MCF 10A (cell line): ENCODE measurements at regions not wholly inside any gene's neighbourhood (a gene's known extent, or its start where the extent isn't known, plus 50 kb on each side); places are given as distances from the start of the nearest gene placed in this dataset.

Source experiments
- BruUV-seq: library from RNA; stranded (reverse); fragments of 400-500 nt; replicated peaks from 2 replicates; lab custom pipeline; 2021; lab: Mats Ljungman, UMichigan
- CTCF ChIA-PET: fragments of 300-600 bp; sonication (Branson Sonifier 250); formaldehyde crosslinking; extraction: SDS; loops from one replicate; lab custom pipeline; 2021; ENCODE audit warnings: antibody characterized with exemption, inconsistent platforms; lab: Yijun Ruan, JAX
- POLR2A ChIA-PET: fragments of 300-600, 350-650 bp; sonication (Branson Sonifier 250); formaldehyde crosslinking; extraction: SDS; loops from one replicate; lab custom pipeline; 2020; ENCODE audit warnings: antibody characterized with exemption, inconsistent platforms; lab: Yijun Ruan, JAX
- DNase-seq: peaks from one replicate; pipeline ENCODE4 v3.0.0-alpha.2; 2018; ENCODE audit not compliant: unreplicated experiment
- H3K27ac Mint-ChIP-seq: one replicate; pipeline ENCODE4 v1.8.0; 2022; ENCODE audit warnings: mild to moderate bottlenecking, low read depth, mixed read lengths; ENCODE audit not compliant: unreplicated experiment
- H3K27me3 Mint-ChIP-seq: one replicate; pipeline ENCODE4 v1.8.0; 2022; ENCODE audit warnings: mixed read lengths; ENCODE audit not compliant: insufficient read depth, unreplicated experiment
- H3K36me3 Mint-ChIP-seq: one replicate; pipeline ENCODE4 v1.8.0; 2022; ENCODE audit warnings: mild to moderate bottlenecking, moderate library complexity, mixed read lengths; ENCODE audit not compliant: insufficient read depth, unreplicated experiment
- H3K4me1 Mint-ChIP-seq: one replicate; pipeline ENCODE4 v1.8.0; 2022; ENCODE audit warnings: mixed read lengths; ENCODE audit not compliant: insufficient read depth, unreplicated experiment
- H3K4me3 Mint-ChIP-seq: one replicate; pipeline ENCODE4 v1.8.0; 2022; ENCODE audit warnings: mild to moderate bottlenecking, moderate library complexity, mixed read lengths; ENCODE audit not compliant: unreplicated experiment
- H3K9me3 Mint-ChIP-seq: one replicate; pipeline ENCODE4 v1.8.0; 2022; ENCODE audit warnings: mixed read lengths; ENCODE audit not compliant: unreplicated experiment
- intact Hi-C: fragments of 100-400 bp; cut with micrococcal nuclease; formaldehyde crosslinking; loops from 2 replicates; pipeline ENCODE4 v1.14.1; 2022
- TF ChIP-seq, protein P1 (sequence below): fragments of 200-600 bp; IDR thresholded peaks from one replicate; pipeline ENCODE4 v1.8.0; 2022; ENCODE audit warnings: antibody characterized with exemption, mild to moderate bottlenecking; ENCODE audit not compliant: unreplicated experiment

DNA sequence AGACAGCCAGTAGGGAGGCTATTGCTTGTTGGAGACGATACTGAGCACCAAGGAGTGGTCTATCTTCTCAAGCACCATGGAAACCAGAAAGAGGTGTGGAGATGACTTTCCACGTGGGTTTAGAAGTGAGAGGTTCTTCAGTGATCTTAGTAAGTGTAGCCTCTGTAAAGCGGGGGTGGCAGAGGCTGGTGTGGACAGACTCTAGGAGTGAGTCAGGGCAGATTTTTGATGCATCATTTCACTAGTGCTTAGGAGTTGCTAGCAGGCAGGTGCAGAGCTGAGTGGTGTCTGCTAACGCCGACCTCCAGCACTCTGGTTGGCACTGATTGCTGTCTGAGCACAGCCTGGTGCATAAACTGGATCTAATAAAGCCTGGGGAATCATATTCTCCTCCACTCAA lies 78.4 kb upstream of the ADO start:
- intact Hi-C loops, result no loop called here
- no peak overlapping the region for H3K4me3 Mint-ChIP-seq
- DNase-seq, result no peak
- no peaks in the 10 kb centered on the region for H3K36me3 Mint-ChIP-seq
- CTCF ChIA-PET, result no interaction called here
- H3K27me3 Mint-ChIP-seq, result no peaks in the 10 kb centered on the region
- no peak overlapping the region for H3K27ac Mint-ChIP-seq
- H3K9me3 Mint-ChIP-seq, result no peaks in the 10 kb centered on the region
- no TSS peak for BruUV-seq
- H3K4me1 Mint-ChIP-seq, result no peaks in the 10 kb centered on the region
- TF ChIP-seq, protein P1, sequence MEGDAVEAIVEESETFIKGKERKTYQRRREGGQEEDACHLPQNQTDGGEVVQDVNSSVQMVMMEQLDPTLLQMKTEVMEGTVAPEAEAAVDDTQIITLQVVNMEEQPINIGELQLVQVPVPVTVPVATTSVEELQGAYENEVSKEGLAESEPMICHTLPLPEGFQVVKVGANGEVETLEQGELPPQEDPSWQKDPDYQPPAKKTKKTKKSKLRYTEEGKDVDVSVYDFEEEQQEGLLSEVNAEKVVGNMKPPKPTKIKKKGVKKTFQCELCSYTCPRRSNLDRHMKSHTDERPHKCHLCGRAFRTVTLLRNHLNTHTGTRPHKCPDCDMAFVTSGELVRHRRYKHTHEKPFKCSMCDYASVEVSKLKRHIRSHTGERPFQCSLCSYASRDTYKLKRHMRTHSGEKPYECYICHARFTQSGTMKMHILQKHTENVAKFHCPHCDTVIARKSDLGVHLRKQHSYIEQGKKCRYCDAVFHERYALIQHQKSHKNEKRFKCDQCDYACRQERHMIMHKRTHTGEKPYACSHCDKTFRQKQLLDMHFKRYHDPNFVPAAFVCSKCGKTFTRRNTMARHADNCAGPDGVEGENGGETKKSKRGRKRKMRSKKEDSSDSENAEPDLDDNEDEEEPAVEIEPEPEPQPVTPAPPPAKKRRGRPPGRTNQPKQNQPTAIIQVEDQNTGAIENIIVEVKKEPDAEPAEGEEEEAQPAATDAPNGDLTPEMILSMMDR, result no peak
- POLR2A ChIA-PET, result no interaction called here

DNA sequence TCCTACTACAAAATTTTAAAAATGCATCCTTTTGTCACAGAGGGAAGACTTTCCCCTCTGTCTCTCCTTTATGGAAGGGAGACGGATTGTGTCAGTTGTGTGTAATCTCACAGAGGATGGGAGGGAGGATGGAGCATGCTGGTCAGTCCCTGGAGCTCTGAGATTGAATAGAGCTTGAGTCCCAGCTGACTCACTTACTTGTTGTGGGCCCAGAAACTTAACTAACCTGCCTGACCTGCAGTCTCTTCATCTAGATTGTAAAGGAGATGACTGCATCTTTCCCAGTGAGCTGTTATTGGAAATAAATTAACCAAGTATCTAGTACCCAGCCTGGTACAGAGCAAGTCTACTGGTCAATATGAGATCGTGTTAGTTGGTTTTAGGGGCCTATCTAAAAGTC lies 77.9 kb upstream of the ADO start:
- intact Hi-C loops, result no loop called here
- no peak for DNase-seq
- H3K36me3 Mint-ChIP-seq, result no peaks in the 10 kb centered on the region
- TF ChIP-seq, protein P1, result no peak
- POLR2A ChIA-PET, result no interaction called here
- H3K27ac Mint-ChIP-seq, result no peak overlapping the region
- CTCF ChIA-PET, result no interaction called here
- no peaks in the 10 kb centered on the region for H3K4me1 Mint-ChIP-seq
- no peaks in the 10 kb centered on the region for H3K27me3 Mint-ChIP-seq
- BruUV-seq, result no TSS peak
- H3K4me3 Mint-ChIP-seq, result no peak overlapping the region
- no peaks in the 10 kb centered on the region for H3K9me3 Mint-ChIP-seq

DNA sequence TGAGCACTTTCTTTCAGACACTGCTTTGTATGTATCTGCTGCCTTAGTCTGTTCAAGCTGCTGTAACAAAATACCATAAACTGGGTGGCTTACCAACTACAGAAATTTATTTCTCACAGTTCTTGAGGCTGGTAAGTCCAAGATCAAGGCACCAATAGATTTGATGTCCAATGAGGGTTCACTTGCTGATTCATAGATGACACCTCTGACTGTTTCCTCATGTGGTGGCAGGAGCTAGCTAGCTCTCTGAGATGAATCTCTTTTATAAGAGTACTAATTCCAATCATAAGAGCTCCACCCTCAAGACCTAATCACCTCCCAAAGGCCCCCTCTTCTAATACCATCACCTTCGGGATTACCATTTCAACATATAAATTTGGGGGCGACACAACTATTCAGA lies 76.6 kb upstream of the ADO start:
- no TSS peak for BruUV-seq
- intact Hi-C loops, result no loop called here
- Mint-ChIP-seq H3K36me3 (no peaks in the 10 kb centered on the region), H3K4me1 (peaks cover 4% of the 10 kb centered on the region), H3K4me3 (no peak overlapping the region), H3K9me3 (no peaks in the 10 kb centered on the region), H3K27me3 (no peaks in the 10 kb centered on the region), H3K27ac (no peak overlapping the region)
- DNase-seq, result no peak
- ChIA-PET CTCF (no interaction called here), POLR2A (no interaction called here)
- TF ChIP-seq, protein P1, result no peak

DNA sequence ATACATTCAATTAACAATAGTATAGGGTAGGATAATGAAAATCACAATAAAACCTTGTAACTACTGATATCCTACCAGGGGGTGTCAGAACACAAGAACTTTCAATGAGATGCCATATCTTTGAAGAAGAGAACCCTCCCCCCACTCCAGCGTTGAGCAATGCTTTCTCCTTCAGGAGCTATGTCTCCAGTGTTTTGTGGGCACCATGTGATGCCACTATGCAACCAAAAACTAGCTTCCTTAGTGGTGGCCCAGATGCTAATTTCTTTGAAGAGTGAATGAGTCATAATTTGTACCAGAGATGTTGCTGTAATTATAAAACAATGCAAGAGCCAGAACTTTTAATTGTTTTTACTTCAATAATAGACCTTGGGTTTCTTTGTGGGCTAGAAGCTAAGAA lies 76.0 kb upstream of the ADO start:
- Mint-ChIP-seq H3K27ac (no peak overlapping the region), H3K27me3 (no peaks in the 10 kb centered on the region), H3K36me3 (no peaks in the 10 kb centered on the region), H3K4me3 (no peak overlapping the region), H3K4me1 (peaks cover 9% of the 10 kb centered on the region), H3K9me3 (no peaks in the 10 kb centered on the region)
- CTCF ChIA-PET, result no interaction called here
- TF ChIP-seq, protein P1, result no peak
- intact Hi-C loops, result no loop called here
- peak; percentile 53 for DNase-seq
- POLR2A ChIA-PET, result no interaction called here
- no TSS peak for BruUV-seq
